Esophagus squamous epithelium (tissue), 4 donors: ENCODE measurements at regions not wholly inside any gene's neighbourhood (a gene's known extent, or its start where the extent isn't known, plus 50 kb on each side); places are given as distances from the start of the nearest gene placed in this dataset.

Experiments
- POLR2A ChIP-seq, 4 donors: fragments of 450-650 bp; IDR thresholded peaks; one replicate each; pipeline ENCODE4 v1.6.1; 2017; ENCODE audit warnings: antibody characterized with exemption in 4 of 4, mild to moderate bottlenecking in 4 of 4, moderate library complexity in 3 of 4
- TF ChIP-seq, protein P1 (sequence below), 6 experiments: fragments of 450-650 bp in 4 of 6; fragments of 200-600 bp in 2 of 6; sonication (generic) in 2 of 6; IDR thresholded peaks; one replicate each; pipeline ENCODE4 v1.5.1; 2016 to 2019; ENCODE audit warnings: antibody characterized with exemption in 6 of 6, mild to moderate bottlenecking in 4 of 6, moderate library complexity in 4 of 6

DNA sequence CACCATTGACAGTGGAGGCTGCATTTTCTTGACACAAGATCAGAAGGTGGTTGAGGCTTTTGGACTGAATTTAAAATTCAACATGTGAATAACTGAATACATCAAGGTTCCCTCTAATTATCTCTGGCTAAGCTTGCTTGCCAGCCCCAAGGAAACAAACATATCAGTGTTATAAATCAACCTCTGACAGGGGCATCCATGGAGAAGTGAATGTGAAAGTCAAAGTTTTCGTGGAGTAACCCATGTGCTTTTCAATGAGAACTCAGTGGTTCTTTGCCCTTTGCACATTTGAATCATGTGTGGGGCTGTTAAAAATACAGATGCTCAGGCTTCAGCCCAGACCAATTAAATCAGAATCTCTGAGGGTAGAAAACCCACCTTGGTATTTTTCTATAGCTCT lies 128.9 kb downstream of the LRRC70 start:
- TF ChIP-seq, protein P1, sequence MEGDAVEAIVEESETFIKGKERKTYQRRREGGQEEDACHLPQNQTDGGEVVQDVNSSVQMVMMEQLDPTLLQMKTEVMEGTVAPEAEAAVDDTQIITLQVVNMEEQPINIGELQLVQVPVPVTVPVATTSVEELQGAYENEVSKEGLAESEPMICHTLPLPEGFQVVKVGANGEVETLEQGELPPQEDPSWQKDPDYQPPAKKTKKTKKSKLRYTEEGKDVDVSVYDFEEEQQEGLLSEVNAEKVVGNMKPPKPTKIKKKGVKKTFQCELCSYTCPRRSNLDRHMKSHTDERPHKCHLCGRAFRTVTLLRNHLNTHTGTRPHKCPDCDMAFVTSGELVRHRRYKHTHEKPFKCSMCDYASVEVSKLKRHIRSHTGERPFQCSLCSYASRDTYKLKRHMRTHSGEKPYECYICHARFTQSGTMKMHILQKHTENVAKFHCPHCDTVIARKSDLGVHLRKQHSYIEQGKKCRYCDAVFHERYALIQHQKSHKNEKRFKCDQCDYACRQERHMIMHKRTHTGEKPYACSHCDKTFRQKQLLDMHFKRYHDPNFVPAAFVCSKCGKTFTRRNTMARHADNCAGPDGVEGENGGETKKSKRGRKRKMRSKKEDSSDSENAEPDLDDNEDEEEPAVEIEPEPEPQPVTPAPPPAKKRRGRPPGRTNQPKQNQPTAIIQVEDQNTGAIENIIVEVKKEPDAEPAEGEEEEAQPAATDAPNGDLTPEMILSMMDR (IDR thresholded peaks at IDR 0.05): no peak
- no peak for TF ChIP-seq POLR2A (IDR thresholded peaks at IDR 0.05)
